HG02884 (cell line): ENCODE measurements at regions not wholly inside any gene's neighbourhood (a gene's known extent, or its start where the extent isn't known, plus 50 kb on each side); places are given as distances from the start of the nearest gene placed in this dataset.

ENCODE experiments used
- ATAC-seq: cut with Tn5 transposase; IDR thresholded peaks from one replicate; pipeline ENCODE4 v1.9.1; 2021; ENCODE audit warnings: mild to moderate bottlenecking, moderate library complexity; ENCODE audit not compliant: unreplicated experiment

DNA sequence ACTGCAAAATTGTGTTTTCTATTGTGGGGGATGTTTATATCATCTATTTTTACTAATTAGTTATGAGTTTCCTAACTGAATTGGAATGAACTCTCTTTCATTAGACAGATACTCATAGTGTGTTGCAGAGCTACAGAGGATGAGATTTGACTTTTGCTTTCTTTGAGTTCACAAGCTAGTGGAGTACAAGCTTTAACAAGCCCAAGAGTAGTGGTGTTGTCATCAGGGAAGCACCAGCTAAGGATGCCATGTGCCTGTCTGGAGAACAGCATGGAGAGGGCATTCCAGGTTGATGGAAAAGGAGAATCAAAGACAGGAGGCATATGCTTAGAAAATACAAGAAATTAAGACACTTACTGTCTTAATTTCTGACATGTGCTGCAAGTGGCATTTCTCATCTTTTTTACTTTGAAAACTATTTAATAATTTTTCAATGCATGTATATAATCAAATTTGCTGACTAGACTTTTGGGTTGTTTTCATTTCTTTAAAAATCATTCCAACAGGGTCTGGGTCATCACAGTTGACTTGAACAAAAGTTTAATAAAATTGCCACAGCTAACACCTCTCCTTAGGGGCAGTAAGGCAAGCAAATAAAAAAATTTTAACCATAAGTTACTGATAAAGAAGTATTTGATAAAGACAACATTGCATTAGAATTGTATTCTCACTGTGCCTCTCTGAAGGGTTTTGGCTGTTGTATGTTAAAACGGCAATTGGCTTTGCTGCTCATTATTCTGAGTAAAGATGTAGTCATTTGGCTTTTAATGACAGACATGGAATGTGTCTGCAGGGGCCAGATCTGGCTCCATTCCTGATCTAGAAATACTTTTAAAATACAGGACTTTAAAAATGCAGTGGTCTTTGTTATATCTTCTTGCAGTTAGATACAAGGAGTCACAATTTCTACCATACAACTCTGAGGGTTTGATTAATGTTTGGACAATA is 323.7 kb upstream of the CDH11 start:
- ATAC-seq: no peak

DNA sequence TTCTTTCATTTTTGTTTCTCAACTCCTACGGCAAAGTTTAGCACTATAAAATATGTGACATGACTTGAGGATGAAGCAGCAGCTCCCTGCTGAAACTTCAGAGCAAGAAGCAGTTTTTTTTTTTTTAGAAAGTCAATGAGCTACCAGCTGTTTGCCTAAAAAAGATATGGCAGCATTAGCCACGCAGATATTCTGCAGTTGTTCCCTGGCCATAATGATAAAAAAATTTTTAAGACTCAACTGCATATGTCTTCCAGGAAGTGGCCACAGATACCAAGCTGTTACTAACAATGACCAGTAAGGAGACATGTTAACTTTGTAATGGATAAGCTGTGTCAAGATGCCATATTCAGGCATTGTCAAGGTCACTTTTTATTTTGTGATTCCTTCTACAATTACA is 319.6 kb upstream of the CDH11 start:
- no peak for ATAC-seq

DNA sequence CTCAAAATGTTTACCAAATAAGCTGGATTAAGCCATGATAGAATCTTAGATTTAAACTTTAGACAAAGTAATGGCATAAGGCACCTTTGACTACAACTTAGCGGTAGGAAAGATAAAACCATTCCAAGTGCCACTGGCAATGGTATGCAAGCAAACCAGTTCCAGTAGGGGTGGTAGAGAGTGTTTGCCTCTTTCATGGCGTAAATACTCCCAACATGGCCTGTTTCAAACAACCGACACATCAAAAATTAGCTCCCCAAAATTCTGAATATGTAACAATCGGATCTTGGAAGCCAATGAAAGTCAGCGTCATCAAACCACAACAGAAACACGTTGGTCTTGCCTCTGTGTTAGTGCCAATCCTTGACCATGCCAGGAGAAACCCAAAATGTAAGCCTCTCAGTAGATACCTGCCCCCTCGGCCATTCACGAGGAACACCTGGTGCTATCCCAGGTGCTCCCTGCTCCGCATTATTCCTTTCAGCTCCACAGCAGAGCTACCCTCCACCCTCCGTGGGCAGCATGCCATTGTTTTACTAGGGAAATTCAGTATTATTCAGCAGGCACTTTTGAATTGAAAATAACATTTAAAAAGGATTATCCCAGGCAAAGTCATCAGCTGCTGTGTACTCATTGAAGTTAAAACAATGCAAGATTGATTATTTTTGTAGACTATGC is 307.8 kb upstream of the CDH11 start:
- ATAC-seq: no peak

DNA sequence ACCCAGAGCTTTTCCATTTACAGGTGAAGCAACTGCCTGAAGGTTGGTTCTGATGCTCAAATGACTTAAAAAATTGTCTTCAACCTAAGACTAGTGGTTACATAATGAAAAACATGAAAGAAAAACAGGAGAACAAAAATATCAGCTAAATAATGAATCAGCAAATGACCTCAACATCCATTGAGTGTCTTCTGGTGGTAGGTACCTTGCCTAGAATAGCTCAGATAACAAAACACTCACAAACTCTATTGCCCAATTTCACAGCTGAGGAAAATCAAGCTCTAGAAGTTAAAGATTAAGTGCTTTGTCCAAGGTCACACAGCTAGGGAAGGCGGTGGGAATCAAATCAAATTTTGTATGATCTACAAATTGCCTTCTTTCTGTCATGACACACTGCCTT is 304.6 kb upstream of the CDH11 start:
- no peak for ATAC-seq

DNA sequence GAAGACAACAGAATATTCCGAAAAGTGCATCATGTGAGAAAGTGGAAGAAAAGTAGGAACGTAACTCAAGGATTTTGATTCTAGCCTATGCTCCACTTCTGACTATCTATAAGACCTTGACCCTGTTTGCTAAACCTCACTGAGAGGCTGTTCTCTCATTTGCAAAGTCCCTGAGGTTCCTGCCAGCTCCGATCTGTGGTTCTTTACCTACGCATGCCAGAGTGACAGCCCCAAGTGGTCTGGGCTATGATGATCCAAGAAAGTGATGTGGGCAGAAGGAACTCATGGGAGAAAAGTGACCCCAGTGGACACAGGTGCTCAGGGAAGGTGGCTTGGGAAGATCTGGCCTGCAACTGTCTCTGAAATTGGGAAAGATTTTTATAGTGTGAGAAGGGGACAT is 301.1 kb upstream of the CDH11 start:
- ATAC-seq: no peak

DNA sequence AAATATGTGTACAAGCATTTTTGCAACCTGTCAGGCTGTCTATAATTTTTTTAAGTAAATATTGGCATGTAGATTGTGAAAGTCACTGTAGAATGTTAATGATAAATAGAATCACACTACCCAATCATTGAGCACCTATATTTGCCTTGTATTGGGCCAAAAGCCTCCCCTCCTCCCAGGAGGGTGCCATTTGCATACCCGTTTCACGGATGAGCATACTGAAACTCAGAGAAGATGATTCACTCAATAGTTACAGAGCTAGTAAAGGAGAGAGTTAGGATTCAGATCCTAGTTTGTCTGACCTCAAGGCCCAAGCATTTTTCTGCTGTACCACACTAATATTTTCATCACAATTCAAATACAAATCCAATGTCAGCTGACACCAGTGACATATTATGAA is 299.7 kb upstream of the CDH11 start:
- ATAC-seq: no peak

DNA sequence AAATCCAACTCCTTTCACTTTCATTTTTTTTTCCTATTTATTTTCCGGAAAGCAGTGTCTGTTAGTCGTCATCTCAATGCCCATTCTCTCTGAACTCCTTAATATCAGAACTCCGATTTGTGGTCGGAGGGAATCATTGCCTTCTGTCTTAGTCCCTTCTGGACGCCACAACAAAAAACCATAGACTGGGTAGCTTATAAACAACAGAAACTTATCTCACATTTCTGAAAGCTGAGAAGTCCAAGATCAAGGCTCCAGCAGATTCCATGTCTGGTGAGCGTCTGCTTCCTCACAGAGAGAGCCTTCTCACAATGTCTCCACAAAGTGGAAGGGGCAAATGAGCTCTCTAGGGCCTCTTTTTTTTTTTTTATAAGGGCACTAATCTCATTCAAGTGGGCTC is 296.6 kb upstream of the CDH11 start:
- ATAC-seq: no peak

DNA sequence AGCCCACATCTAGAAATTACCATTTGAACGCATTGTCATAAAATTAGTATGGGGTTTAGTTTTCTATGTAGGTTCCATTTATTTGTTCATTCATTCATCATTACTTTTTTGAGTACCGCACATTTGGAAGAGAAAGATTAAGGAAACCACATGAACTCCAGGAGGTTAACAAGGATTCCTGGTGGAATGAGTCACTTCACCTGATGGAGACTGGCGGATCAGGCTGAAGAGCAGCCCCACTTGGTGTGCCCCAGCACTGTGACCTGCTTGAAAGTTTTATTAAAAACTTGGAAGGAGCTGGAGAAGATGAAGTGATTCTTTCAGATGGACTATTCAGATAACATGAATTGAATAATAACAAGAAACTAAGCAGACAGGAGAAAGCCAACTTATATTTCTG is 293.6 kb upstream of the CDH11 start:
- ATAC-seq: no peak

DNA sequence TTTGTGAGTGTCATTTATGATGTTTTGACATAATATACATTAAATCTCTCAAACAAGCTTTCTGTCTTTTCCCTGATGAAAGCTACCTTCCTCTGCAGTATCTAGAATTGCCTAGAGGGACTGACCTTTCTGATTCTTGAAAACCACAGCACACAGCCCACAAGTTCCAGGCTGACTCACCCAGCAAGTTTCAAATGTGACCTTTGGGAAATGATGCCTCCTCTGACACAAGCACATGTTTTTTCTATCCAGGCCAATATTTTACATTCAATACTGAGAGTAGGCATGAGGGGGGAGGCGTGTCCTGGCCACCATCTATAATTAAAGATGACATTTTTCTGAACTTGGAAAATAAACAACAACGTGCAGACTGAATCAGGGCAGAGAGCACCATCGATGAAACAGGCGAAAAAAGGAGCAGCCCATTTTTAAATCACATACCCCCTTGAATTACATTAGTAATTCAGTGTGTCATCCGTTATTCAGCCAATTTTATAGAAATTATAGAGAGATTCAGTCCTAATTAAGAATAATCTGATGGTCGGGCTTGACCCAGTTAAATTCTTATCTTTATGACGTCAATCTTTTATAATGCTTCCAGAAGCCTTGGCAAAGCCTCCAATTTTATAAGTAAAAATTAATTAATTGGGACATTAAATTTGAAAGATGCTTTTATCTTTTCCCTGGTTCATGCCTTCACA is 292.6 kb upstream of the CDH11 start:
- ATAC-seq: no peak

DNA sequence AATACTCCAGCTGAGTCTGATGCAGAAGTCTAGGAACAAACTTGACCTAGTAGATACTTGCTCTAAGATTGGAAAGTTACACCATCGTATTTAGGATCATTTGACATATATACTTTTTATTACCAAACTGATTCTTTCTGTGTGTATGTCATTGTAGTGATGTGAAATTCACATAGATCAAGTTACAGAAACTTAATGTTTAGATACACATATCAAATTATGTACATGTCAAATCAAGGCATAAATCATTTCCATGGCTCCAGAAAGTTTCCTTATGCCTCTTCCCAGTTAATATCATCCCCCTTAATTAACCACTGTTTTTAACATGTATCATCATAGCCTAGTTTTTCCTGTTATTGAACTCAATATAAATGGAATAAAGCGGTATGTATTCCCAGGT is 292.0 kb upstream of the CDH11 start:
- ATAC-seq: no peak

DNA sequence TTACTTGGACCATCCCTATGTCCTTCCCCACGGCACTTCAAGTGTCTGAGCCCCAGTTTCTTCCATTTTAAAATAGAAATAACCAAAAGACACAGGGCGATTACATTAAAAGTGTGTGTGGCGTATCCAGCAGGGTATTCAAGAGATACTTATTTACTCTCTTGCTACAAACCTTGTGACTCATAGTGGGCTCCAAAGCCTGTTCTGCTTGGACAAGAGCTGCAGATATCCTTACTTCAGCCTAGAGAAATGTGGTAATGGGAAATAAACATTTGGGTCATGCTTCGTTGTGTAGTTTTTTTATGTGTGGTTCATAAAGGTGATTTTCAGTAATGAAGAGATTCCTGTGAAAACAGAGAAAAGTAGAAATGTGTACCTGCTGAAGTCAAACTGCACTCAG is 288.9 kb upstream of the CDH11 start:
- no peak for ATAC-seq

DNA sequence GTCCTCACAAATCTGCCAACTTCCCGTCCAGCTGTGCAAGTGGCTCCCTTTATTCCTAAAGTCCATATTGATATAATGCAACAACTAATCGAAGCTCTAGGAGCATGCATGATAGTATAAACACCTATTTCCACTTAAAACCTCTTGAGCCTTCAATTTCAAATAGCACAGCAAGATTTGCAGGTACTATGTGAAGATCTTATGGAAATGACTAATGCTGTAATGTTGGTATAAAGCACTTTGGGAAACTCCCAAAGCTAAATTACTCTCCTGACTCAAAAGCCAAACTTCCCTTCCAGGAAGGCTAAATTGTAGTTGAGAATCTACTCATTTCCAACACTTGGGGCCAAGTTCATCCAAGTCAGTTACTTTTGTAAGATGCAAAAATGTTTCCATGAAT is 287.6 kb upstream of the CDH11 start:
- ATAC-seq: no peak

DNA sequence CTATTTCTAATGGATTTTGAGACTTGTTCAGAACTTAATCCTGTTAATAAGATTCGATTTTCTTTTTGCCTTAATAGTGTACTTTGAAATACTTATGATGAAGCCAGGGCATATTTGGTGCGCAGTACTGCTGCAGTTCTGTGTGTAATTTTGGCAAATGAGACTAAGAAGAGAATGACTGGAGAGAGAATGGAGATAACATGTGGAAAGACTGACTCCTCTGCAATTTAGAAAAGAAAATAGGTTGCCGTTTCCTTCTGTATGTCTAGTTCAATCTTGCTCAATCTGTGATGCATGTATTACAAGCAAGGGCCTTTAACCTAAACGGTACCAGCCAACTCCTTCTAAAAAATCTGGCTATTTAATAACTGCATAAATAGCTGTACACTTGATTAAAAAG is 285.1 kb upstream of the CDH11 start:
- ATAC-seq: no peak

DNA sequence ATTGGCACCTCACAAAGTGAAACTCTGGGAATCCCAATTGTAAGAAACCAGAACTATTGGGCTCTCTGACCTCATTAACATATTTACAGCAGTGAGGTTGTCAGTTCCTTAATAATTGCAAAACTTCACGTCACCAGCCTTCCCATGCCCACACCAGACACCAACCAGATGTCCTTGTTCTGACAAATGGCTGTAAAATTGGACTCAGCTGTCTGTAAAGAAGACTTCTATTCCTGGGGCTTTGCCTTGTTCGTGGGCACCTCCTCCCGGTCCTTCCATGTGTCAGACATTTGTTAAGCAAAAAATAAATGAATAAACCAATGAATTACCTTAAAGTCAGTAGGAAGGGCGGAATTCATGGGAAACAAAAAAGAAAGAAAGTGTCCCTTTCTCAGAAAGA is 284.3 kb upstream of the CDH11 start:
- ATAC-seq: no peak

DNA sequence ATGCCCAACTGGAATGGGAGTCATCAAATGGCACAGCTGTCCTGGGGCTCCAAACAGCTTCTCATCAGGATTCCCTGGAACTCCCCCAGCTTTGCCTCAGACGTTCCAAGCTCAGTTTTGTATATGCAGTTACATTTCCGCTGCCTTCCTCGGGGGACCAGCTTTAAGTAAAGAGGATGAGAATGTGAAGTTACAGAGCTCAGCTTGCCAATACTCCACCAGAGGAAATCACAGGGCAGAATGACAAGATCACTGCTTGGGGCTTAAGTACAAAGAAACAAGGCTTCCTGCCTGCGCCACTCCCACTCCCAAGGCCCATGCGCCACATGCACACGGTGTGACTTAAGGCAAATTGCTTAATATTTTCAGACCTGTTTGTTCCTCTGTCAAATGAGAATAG is 272.4 kb upstream of the CDH11 start:
- no peak for ATAC-seq

DNA sequence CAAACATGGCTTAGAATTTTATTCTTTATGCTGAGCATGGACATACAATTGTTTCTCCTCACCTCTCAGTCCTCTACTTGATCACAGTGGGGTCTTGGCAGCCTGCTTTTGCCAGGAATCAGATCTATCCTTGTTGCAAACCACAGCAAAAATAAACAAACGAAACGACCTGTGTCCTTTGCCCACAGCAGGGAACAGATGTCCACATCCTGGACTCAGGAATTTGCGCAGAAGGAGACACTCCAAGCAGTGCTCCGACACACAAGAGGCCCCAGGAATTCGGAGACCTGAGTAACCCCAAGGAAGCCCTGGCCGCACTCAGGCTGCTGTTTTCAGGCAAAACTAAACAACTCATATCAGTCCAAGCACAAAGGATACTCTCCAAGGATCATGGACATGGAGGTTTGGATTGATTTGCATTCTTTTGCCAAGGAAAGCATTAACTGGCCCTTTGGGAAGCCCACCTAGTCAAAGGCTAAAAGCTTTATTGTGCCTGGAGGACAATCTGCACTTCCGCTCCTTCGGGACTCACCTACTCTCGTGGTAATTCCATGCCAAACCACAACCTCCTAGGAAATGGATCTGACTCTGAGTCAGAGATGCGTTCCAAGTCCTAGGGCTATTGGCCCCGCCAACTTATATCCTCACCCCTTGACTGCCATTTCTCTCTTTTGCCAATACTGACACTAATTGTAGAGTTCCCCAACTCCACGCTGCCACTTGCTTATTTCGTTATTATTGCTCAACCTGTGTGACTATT is 271.1 kb upstream of the CDH11 start:
- ATAC-seq: no peak

DNA sequence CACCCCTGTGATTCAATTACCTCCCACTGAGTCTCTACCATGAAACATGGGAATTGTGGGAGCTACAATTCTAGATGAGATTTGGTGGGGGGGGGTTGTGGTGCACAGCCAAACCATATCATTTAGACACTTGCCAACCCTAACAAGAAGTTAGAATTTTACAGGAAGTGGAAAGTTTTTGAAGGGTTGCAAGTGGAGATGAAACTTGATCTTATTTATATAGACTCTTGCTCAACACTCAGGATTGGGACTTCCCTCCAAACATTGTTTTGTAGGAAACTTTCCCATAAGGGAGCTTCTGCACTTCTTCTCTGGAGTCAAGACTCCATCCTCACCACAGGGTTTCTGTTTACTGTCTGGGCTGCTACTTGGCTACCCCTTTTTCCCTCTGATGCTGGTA is 266.7 kb upstream of the CDH11 start:
- ATAC-seq: no peak

DNA sequence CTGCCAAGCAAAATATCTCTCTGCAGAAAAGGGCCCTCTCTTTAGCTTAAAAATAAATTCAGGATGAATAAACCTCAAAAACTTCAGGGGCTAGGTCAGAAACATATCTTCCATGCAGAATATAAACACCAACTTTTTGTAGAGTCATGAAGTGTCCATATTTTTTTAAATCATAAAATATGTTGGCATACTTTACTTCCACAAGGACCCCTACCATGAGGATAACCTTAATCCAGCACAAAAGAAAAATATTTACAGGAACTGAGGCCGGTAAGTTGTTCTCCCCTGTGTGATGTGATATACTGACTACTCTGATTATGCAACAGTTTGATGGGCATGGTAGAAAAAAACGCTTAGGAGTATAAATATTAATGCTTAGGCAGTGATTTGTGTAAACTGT is 264.8 kb upstream of the CDH11 start:
- no peak for ATAC-seq

DNA sequence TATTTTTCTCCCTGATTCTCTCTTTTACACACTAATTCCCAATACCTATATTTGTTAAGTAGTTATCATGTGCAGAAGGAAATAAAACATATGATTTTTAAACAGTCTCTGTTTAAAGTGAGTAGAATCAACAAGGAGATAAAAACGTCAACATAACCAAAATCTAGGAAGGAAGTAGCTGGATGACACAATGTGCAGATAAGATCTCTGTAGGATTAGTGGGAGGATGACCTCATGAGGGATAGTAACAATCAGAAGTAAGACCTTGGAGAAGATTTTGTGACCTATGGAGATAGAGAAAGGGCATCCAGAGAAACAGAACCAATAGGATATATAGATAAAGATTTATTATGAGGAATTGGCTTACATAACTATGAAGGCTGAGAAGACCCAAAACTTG is 262.6 kb upstream of the CDH11 start:
- ATAC-seq: no peak

DNA sequence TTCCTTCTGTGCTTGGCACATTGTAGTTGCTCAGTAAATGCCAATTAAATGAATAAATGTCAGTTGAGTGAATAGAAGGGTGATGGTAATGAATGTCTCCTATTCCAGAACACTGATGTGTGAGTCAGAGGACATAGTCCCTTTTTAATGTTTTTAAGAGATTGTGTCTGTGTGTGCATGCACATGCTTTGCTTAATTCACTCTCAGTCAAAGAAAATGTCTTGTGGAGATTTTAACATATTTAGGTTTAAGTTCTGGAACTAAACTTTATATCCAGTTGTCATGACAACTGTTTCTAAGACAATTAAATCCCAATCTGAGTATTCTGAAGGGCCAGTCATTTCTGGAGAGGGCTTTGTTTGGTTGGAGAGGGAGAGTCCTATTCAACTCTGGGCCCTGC is 255.3 kb upstream of the CDH11 start:
- ATAC-seq: no peak

DNA sequence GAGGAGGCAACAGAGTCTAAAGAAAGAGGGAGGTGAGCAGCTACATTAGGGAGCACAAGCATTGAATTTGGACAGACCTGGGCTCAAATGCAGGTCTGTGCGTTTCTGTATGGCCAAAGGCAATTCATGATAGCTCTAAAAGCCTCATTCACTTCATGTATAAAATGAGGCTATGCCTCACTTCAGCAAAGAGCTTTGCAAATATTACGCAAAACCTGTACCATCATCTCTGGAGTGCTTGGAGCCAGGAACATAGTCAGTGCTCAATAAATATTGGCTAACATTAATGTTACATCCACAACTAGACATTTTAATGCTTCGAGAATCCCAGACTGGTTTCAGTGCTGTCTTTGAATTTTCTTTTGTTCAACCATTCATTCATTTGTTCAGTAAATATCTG is 254.7 kb upstream of the CDH11 start:
- no peak for ATAC-seq
